Neural cell (in vitro differentiated cells): ENCODE measurements at regions not wholly inside any gene's neighbourhood (a gene's known extent, or its start where the extent isn't known, plus 50 kb on each side); places are given as distances from the start of the nearest gene placed in this dataset.

Source experiments
- H2AFZ ChIP-seq: fragments of 200-600, 300-800 bp; sonication (generic), shearing (Covaris generic); 2 replicates; pipeline ENCODE4 v1.6.0; 2014; ENCODE audit warnings: low read depth, mild to moderate bottlenecking, antibody characterized with exemption, low read length, moderate library complexity
- H3F3A ChIP-seq: fragments of 200-600 bp; shearing (Covaris generic); 2 replicates; pipeline ENCODE4 v1.6.1; 2016; ENCODE audit warnings: mild to moderate bottlenecking, moderate library complexity, mixed read lengths, antibody characterized with exemption, low read length; ENCODE audit not compliant: insufficient read depth, poor library complexity, severe bottlenecking
- H3K27ac ChIP-seq: fragments of 200-600, 300-800 bp; sonication (generic), shearing (Covaris generic); 2 replicates; pipeline ENCODE4 v1.5.1; 2014; ENCODE audit warnings: mild to moderate bottlenecking, low read length, moderate library complexity
- H3K27me3 ChIP-seq: fragments of 300-800, 200-600 bp; sonication (generic), shearing (Covaris generic); 2 replicates; pipeline ENCODE4 v1.6.0; 2014; ENCODE audit warnings: mild to moderate bottlenecking, low read depth, low read length, moderate library complexity; ENCODE audit not compliant: insufficient read depth
- H3K36me3 ChIP-seq: fragments of 300-800, 200-600 bp; sonication (generic), shearing (Covaris generic); 2 replicates; pipeline ENCODE4 v1.5.1; 2014; ENCODE audit warnings: mild to moderate bottlenecking, antibody characterized with exemption, low read length, moderate library complexity; ENCODE audit not compliant: insufficient read depth
- H3K4me2 ChIP-seq: fragments of 300-800, 200-600 bp; sonication (generic), shearing (Covaris generic); 2 replicates; pipeline ENCODE4 v1.6.0; 2014; ENCODE audit warnings: mild to moderate bottlenecking, low read length
- H3K4me3 ChIP-seq: fragments of 300-800, 200-600 bp; sonication (generic), shearing (Covaris generic); 2 replicates; pipeline ENCODE4 v1.5.1; 2014; ENCODE audit warnings: mild to moderate bottlenecking, low read length, moderate library complexity
- H3K79me2 ChIP-seq: fragments of 200-600 bp; shearing (Covaris generic); replicated peaks from 2 replicates; pipeline ENCODE4 v1.6.0; 2014; ENCODE audit warnings: mild to moderate bottlenecking, low read length, moderate library complexity; ENCODE audit not compliant: insufficient read depth
- H3K9ac ChIP-seq: fragments of 300-800, 200-600 bp; sonication (generic), shearing (Covaris generic); 2 replicates; pipeline ENCODE4 v1.6.1; 2016; ENCODE audit warnings: mild to moderate bottlenecking, low read length, mixed read lengths
- H3K9me2 ChIP-seq: fragments of 200-600 bp; shearing (Covaris generic); 2 replicates; pipeline ENCODE4 v1.6.1; 2016; ENCODE audit warnings: mild to moderate bottlenecking, low read length, mixed read lengths; ENCODE audit not compliant: insufficient read depth
- H3K9me3 ChIP-seq: fragments of 200-600, 300-800 bp; sonication (generic), shearing (Covaris generic); 2 replicates; pipeline ENCODE4 v1.6.1; 2016; ENCODE audit warnings: mild to moderate bottlenecking, mixed run types, low read length, moderate library complexity, mixed read lengths
- H4K20me1 ChIP-seq: fragments of 200-600 bp; shearing (Covaris generic); 2 replicates; pipeline ENCODE4 v1.6.1; 2016; ENCODE audit warnings: mild to moderate bottlenecking, mixed run types; ENCODE audit not compliant: insufficient read depth
- EP300 ChIP-seq: fragments of 450-650 bp; conservative IDR thresholded peaks from 2 replicates; pipeline ENCODE4 v1.6.1; 2014; ENCODE audit warnings: antibody characterized with exemption, mild to moderate bottlenecking, moderate library complexity; ENCODE audit not compliant: poor library complexity, severe bottlenecking
- EZH2 ChIP-seq: fragments of 200-600, 300-800 bp; shearing (Covaris generic), sonication (generic); IDR thresholded peaks from 2 replicates; pipeline ENCODE4 v1.6.1; 2014; ENCODE audit warnings: antibody characterized with exemption, low read length, borderline replicate concordance, mild to moderate bottlenecking; ENCODE audit not compliant: insufficient read depth, poor library complexity, severe bottlenecking
- MXI1 ChIP-seq: fragments of 450-650 bp; conservative IDR thresholded peaks from 2 replicates; pipeline ENCODE4 v1.6.1; 2014; ENCODE audit warnings: antibody characterized with exemption, mild to moderate bottlenecking; ENCODE audit not compliant: poor library complexity, severe bottlenecking
- POLR2AphosphoS5 ChIP-seq: IDR thresholded peaks from 2 replicates; pipeline ENCODE4 v1.6.1; 2012
- RAD21 ChIP-seq: fragments of 450-650 bp; conservative IDR thresholded peaks from 2 replicates; pipeline ENCODE4 v1.6.1; 2014; ENCODE audit warnings: antibody characterized with exemption, mild to moderate bottlenecking, moderate library complexity
- SMC3 ChIP-seq: fragments of 450-650 bp; conservative IDR thresholded peaks from 2 replicates; pipeline ENCODE4 v1.6.1; 2014; ENCODE audit warnings: antibody characterized with exemption, mild to moderate bottlenecking, moderate library complexity; ENCODE audit not compliant: poor library complexity
- TAF1 ChIP-seq: IDR thresholded peaks from 2 replicates; pipeline ENCODE4 v1.6.1; 2012; ENCODE audit warnings: low read depth
- TF ChIP-seq, protein P1 (sequence below): fragments of 450-650 bp; IDR thresholded peaks from 2 replicates; pipeline ENCODE4 v1.5.1; 2014; ENCODE audit warnings: antibody characterized with exemption, mild to moderate bottlenecking, moderate library complexity; ENCODE audit not compliant: poor library complexity, severe bottlenecking
- TF ChIP-seq, protein P2 (sequence below): IDR thresholded peaks from 2 replicates; pipeline ENCODE4 v1.6.1; 2012; ENCODE audit warnings: borderline replicate concordance

DNA sequence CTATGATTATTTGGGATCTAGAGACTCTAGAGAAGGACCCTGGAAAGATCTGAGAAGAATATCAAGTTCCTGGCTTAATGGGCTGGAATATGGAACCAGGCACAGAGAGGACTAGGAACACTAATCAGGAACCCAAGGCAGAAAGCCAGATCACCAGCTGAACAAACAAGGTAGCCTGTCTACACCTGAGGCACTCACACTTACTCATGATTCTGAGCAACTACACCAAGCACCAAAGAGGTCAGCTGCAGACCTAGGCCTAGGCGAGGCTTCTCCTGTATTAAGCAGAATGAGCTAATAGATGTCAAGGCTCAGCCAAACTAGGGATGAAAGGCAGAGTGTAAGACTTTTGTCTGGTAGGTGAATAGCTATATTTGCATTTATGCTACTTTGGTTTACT, 368.1 kb downstream of the LTN1 start:
- Histone ChIP-seq H3K4me2 (no peak overlapping the region), H3K27ac (no peak overlapping the region), H3K4me3 (no peak overlapping the region), H3K36me3 (no peaks in the 10 kb centered on the region), H3K9me3 (no peaks in the 10 kb centered on the region), H3K9ac (no peak overlapping the region), H2AFZ (no peak overlapping the region), H4K20me1 (no peaks in the 10 kb centered on the region), H3K79me2 (no peaks in the 10 kb centered on the region), H3F3A (no peaks in the 10 kb centered on the region), H3K27me3 (no peaks in the 10 kb centered on the region), H3K9me2 (no peaks in the 10 kb centered on the region)
- TF ChIP-seq EP300 (no peak), SMC3 (no peak), MXI1 (no peak), TAF1 (no peak), POLR2AphosphoS5 (no peak), EZH2 (no peak), RAD21 (no peak)
- TF ChIP-seq, protein P1, sequence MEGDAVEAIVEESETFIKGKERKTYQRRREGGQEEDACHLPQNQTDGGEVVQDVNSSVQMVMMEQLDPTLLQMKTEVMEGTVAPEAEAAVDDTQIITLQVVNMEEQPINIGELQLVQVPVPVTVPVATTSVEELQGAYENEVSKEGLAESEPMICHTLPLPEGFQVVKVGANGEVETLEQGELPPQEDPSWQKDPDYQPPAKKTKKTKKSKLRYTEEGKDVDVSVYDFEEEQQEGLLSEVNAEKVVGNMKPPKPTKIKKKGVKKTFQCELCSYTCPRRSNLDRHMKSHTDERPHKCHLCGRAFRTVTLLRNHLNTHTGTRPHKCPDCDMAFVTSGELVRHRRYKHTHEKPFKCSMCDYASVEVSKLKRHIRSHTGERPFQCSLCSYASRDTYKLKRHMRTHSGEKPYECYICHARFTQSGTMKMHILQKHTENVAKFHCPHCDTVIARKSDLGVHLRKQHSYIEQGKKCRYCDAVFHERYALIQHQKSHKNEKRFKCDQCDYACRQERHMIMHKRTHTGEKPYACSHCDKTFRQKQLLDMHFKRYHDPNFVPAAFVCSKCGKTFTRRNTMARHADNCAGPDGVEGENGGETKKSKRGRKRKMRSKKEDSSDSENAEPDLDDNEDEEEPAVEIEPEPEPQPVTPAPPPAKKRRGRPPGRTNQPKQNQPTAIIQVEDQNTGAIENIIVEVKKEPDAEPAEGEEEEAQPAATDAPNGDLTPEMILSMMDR: no peak
- TF ChIP-seq, protein P2, sequence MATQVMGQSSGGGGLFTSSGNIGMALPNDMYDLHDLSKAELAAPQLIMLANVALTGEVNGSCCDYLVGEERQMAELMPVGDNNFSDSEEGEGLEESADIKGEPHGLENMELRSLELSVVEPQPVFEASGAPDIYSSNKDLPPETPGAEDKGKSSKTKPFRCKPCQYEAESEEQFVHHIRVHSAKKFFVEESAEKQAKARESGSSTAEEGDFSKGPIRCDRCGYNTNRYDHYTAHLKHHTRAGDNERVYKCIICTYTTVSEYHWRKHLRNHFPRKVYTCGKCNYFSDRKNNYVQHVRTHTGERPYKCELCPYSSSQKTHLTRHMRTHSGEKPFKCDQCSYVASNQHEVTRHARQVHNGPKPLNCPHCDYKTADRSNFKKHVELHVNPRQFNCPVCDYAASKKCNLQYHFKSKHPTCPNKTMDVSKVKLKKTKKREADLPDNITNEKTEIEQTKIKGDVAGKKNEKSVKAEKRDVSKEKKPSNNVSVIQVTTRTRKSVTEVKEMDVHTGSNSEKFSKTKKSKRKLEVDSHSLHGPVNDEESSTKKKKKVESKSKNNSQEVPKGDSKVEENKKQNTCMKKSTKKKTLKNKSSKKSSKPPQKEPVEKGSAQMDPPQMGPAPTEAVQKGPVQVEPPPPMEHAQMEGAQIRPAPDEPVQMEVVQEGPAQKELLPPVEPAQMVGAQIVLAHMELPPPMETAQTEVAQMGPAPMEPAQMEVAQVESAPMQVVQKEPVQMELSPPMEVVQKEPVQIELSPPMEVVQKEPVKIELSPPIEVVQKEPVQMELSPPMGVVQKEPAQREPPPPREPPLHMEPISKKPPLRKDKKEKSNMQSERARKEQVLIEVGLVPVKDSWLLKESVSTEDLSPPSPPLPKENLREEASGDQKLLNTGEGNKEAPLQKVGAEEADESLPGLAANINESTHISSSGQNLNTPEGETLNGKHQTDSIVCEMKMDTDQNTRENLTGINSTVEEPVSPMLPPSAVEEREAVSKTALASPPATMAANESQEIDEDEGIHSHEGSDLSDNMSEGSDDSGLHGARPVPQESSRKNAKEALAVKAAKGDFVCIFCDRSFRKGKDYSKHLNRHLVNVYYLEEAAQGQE: no peak

DNA sequence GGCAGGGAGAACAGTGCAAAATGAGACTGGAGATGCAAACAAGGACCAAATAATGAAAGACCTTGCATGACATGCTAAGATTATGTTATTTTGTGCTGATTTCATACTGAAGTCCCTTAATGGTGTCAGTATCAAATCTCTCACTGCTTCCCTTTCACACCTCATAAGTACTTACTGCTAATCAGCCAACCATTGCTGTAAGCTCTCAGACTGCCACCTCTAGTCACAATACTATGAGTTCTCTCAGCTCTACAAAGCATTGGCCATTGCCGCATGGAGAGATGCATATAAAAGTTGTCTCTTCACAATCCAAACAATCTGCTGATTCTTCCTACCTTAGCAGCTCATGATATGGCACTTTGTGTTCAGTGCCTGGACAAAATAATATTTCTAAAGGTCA, 375.4 kb downstream of the LTN1 start:
- no peaks in the 10 kb centered on the region for H3K79me2 ChIP-seq
- no peaks in the 10 kb centered on the region for H3K27me3 ChIP-seq
- H3K9ac ChIP-seq: no peak overlapping the region
- H3K4me3 ChIP-seq: no peak overlapping the region
- H3K27ac ChIP-seq: no peak overlapping the region
- TF ChIP-seq, protein P1: no peak
- TF ChIP-seq EP300: no peak
- TF ChIP-seq TAF1: no peak
- no peak for TF ChIP-seq EZH2
- H4K20me1 ChIP-seq: no peaks in the 10 kb centered on the region
- H3K9me2 ChIP-seq: no peaks in the 10 kb centered on the region
- H3K9me3 ChIP-seq: no peaks in the 10 kb centered on the region
- no peak overlapping the region for H2AFZ ChIP-seq
- H3K36me3 ChIP-seq: no peaks in the 10 kb centered on the region
- no peak overlapping the region for H3K4me2 ChIP-seq
- no peaks in the 10 kb centered on the region for H3F3A ChIP-seq
